Thyroid gland (tissue), 4 donors: ENCODE measurements at regions not wholly inside any gene's neighbourhood (a gene's known extent, or its start where the extent isn't known, plus 50 kb on each side); places are given as distances from the start of the nearest gene placed in this dataset.

Source experiments
- CTCF ChIP-seq, 6 experiments: fragments of 200-600 bp in 3 of 6; fragments of 450-650 bp in 3 of 6; sonication (generic) in 3 of 6; IDR thresholded peaks; one replicate each; pipeline ENCODE4 v1.5.1; 2016 to 2019; ENCODE audit warnings: antibody characterized with exemption in 6 of 6, mild to moderate bottlenecking in 2 of 6, inconsistent platforms in 1 of 6, moderate library complexity in 1 of 6
- POLR2A ChIP-seq, 2 donors: fragments of 450-650 bp; IDR thresholded peaks; one replicate each; pipeline ENCODE4 v1.6.1; 2017; ENCODE audit warnings: antibody characterized with exemption in 2 of 2, mild to moderate bottlenecking in 2 of 2, moderate library complexity in 1 of 2

GRCh38 chr3:56881841-56882240 lies 80.1 kb upstream of the ARHGEF3 start:
- TF ChIP-seq CTCF (IDR thresholded peaks at IDR 0.05) (no peak), POLR2A (IDR thresholded peaks at IDR 0.05) (no peak)
